Panc1 (cell line): ENCODE measurements at regions not wholly inside any gene's neighbourhood (a gene's known extent, or its start where the extent isn't known, plus 50 kb on each side); places are given as distances from the start of the nearest gene placed in this dataset.
"Not testable (repeated sequence)": the region's sequence is repeated elsewhere in the genome, so short reads cannot be mapped to it uniquely, and the experiment has no call there.

ENCODE experiments used
- ATAC-seq: fragments of 200-7000 bp; cut with Tn5 transposase; 2 replicates; pipeline ENCODE4 v1.9.1; 2020; ENCODE audit warnings: mild to moderate bottlenecking, moderate library complexity
- BruUV-seq: library from RNA; stranded (reverse); fragments of 400-500 nt; replicated peaks from 2 replicates; lab custom pipeline; 2021; lab: Mats Ljungman, UMichigan
- CTCF ChIA-PET: fragments of 300-600 bp; sonication (Branson Sonifier 250); formaldehyde crosslinking; loops from one replicate; lab custom pipeline; 2022; ENCODE audit warnings: antibody characterized with exemption; lab: Charles Lee
- POLR2A ChIA-PET: fragments of 300-600 bp; sonication (Branson Sonifier 250); formaldehyde crosslinking; loops from one replicate; lab custom pipeline; 2022; ENCODE audit warnings: antibody characterized with exemption; lab: Charles Lee
- DNase-seq: peaks from one replicate; pipeline ENCODE4 v3.0.0-alpha.2; 2010; ENCODE audit warnings: low read depth, low spot score
- H3K27ac ChIP-seq: 2 replicates; pipeline ENCODE4 v1.5.1; 2011; ENCODE audit warnings: mild to moderate bottlenecking, low read length, inconsistent platforms
- H3K27me3 ChIP-seq: fragments of 200-500 bp; sonication (Bioruptor generic); 2 replicates; pipeline ENCODE4 v1.6.0; 2014; ENCODE audit warnings: low read length, inconsistent platforms; ENCODE audit not compliant: control insufficient read depth, insufficient read depth
- H3K36me3 ChIP-seq: fragments of 200-500 bp; sonication (Bioruptor generic); 2 replicates; pipeline ENCODE4 v1.5.1; 2014; ENCODE audit warnings: inconsistent platforms, mild to moderate bottlenecking, low read length, moderate library complexity; ENCODE audit not compliant: control insufficient read depth, insufficient read depth
- H3K4me1 ChIP-seq: 2 replicates; pipeline ENCODE4 v1.5.1; 2011; ENCODE audit warnings: inconsistent platforms, mild to moderate bottlenecking, low read length, moderate library complexity; ENCODE audit not compliant: control insufficient read depth, insufficient read depth
- H3K4me3 ChIP-seq, 2 experiments: 2 replicates each; pipeline ENCODE4 v1.5.1; 2011 to 2012; ENCODE audit warnings: low read depth in 2 of 2, low read length in 2 of 2, mild to moderate bottlenecking in 2 of 2, inconsistent platforms in 1 of 2, moderate library complexity in 1 of 2
- H3K9me3 ChIP-seq: fragments of 200-500 bp; sonication (Bioruptor generic); 2 replicates; pipeline ENCODE4 v1.5.1; 2014; ENCODE audit warnings: low read depth, mild to moderate bottlenecking, inconsistent platforms, low read length, moderate library complexity; ENCODE audit not compliant: control insufficient read depth, insufficient read depth
- CTCF ChIP-seq: fragments of 450-650 bp; IDR thresholded peaks from 2 replicates; pipeline ENCODE4 v1.5.1; 2017; ENCODE audit warnings: mild to moderate bottlenecking
- POLR2AphosphoS5 ChIP-seq: IDR thresholded peaks from 2 replicates; pipeline ENCODE4 v1.6.1; 2012; ENCODE audit warnings: mild to moderate bottlenecking, low read depth, low read length, moderate library complexity
- REST ChIP-seq, 2 experiments: IDR thresholded peaks; 2 replicates each; pipeline ENCODE4 v1.6.1; 2011 to 2012; ENCODE audit warnings: low read depth in 2 of 2, control low read depth in 1 of 2, low read length in 1 of 2, mild to moderate bottlenecking in 1 of 2, moderate library complexity in 1 of 2; ENCODE audit not compliant: insufficient read depth in 1 of 2
- SIN3A ChIP-seq: IDR thresholded peaks from 2 replicates; pipeline ENCODE4 v1.6.1; 2012; ENCODE audit warnings: low read depth, mild to moderate bottlenecking, low read length, moderate library complexity, borderline replicate concordance; ENCODE audit not compliant: insufficient read depth
- TCF7L2 ChIP-seq: IDR thresholded peaks from 2 replicates; pipeline ENCODE4 v1.6.1; 2011; ENCODE audit warnings: mild to moderate bottlenecking, low read depth, low read length, inconsistent platforms
- in situ Hi-C: cut with HindIII; loops from 2 replicates; pipeline ENCODE4 v1.10.0; 2016; ENCODE audit warnings: low sequenced_read_pairs, low pct_unique_long_range_greater_than_20kb
- intact Hi-C: fragments of 100-400 bp; cut with micrococcal nuclease; formaldehyde crosslinking; loops from one replicate; pipeline ENCODE4 v1.10.0; 2022; ENCODE audit not compliant: unreplicated experiment

GRCh38 chr6:85714893-85715530 is 72.3 kb upstream of the SYNCRIP start:
- DNase-seq, result no peak
- Histone ChIP-seq H3K36me3 (no peaks in the 10 kb centered on the region), H3K4me1 (no peaks in the 10 kb centered on the region), H3K27me3 (no peaks in the 10 kb centered on the region), H3K9me3 (no peaks in the 10 kb centered on the region), H3K27ac (no peak overlapping the region), H3K4me3 (no peak overlapping the region)
- TF ChIP-seq CTCF (no peak), TCF7L2 (no peak), SIN3A (no peak), REST (IDR thresholded peaks at IDR 0.05; ENCODE audit: insufficient read depth in 1 of 2, low read depth in 2 of 2, low read length in 1 of 2) (no peak), POLR2AphosphoS5 (no peak)
- POLR2A ChIA-PET, result interaction anchor here (0.7 kb wide), 1 partner anchor 65 kb away, joined by 3 read pairs; no protein-coding TSS in a partner anchor
- ATAC-seq, result no peak
- no TSS peak for BruUV-seq
- CTCF ChIA-PET, result no interaction called here
- intact Hi-C loops, result no loop called here
- in situ Hi-C loops, result no loop called here

GRCh38 chr6:85712346-85712745 is 69.7 kb upstream of the SYNCRIP start:
- Histone ChIP-seq H3K27me3 (no peaks in the 10 kb centered on the region), H3K4me3 (no peak overlapping the region), H3K36me3 (no peaks in the 10 kb centered on the region), H3K27ac (no peak overlapping the region), H3K4me1 (no peaks in the 10 kb centered on the region), H3K9me3 (no peaks in the 10 kb centered on the region)
- intact Hi-C loops (no loop called here), in situ Hi-C loops (no loop called here)
- DNase-seq, result no peak
- no TSS peak for BruUV-seq
- no peak for TF ChIP-seq CTCF
- TF ChIP-seq REST (IDR thresholded peaks at IDR 0.05; ENCODE audit: insufficient read depth in 1 of 2, low read depth in 2 of 2, low read length in 1 of 2), result no peak
- TF ChIP-seq SIN3A, result no peak
- no peak for TF ChIP-seq POLR2AphosphoS5
- no peak for TF ChIP-seq TCF7L2
- no peak for ATAC-seq
- POLR2A ChIA-PET, result no interaction called here
- CTCF ChIA-PET, result no interaction called here

- H3K27ac ChIP-seq, H3K4me1 ChIP-seq, intact Hi-C loops, BruUV-seq, H3K27me3 ChIP-seq, CTCF ChIA-PET, H3K9me3 ChIP-seq, in situ Hi-C loops, H3K36me3 ChIP-seq, H3K4me3 ChIP-seq, ATAC-seq, POLR2A ChIA-PET, DNase-seq: not testable (repeated sequence)
These were observed 64.9 kb upstream of the SYNCRIP start for GRCh38 chr6:85707515-85708145.
